ENCODE measurements at regions not wholly inside any gene's neighbourhood (a gene's known extent, or its start where the extent isn't known, plus 50 kb on each side); places are given as distances from the start of the nearest gene placed in this dataset.

GRCh38 chr20:50418890-50419642 is 91.1 kb upstream of the PTPN1 start:
- no peak for TF ChIP-seq CTCF (IDR thresholded peaks at IDR 0.05)
- TF ChIP-seq POLR2AphosphoS5 (IDR thresholded peaks at IDR 0.05) = peak; percentile 33
- no peak for TF ChIP-seq POLR2A (IDR thresholded peaks at IDR 0.05)

All from gastroesophageal sphincter (tissue), 3 donors.